Activated CD8-positive, alpha-beta memory T cell treated with anti-CD3 and anti-CD28 coated beads for 48 hours (primary cell): ENCODE measurements at regions not wholly inside any gene's neighbourhood (a gene's known extent, or its start where the extent isn't known, plus 50 kb on each side); places are given as distances from the start of the nearest gene placed in this dataset.

ENCODE experiments used
- DNase-seq, 3 experiments: peaks; one replicate each; pipeline ENCODE4 v3.0.0-alpha.2; 2020; ENCODE audit warnings: low read depth in 2 of 3, low spot score in 2 of 3

DNA sequence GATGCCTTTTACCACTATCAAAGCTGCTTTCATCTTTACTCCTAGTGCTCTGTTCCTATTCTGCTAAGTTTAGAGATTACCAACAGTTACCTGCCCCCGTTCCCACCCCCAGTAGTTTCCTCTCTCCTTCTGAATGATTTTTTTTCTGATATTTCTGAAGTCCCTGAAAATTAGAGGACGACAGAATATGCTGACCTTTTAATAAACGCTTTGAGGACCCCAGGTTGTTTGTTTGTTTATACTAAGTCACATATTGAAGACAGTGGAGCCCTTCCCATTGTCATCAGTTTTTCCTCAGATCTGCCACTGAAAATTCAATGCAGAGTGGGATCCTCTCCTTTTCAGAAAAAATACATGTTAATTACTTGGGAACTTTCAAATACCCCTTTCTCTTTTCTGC, 1039.3 kb upstream of the AGA start:
- DNase-seq = no peak

DNA sequence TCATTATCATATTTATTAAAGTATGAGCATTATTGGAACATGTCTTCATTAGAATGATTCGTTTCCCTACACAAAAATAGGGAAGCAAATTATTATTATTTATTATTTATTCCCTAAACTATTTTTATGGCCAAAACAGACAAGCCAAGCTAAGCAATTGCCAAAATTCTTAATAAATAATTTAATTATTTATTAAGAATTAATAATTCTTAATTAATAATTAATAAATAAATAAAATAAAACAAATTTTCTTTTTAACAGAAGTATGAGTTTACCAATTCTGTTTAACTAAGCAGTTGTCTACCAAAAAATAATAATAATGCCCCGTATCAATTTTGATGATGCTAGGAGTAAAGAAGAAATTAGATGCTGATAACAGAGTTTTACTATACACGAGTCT, 1080.8 kb upstream of the AGA start:
- no peak for DNase-seq

- DNase-seq = no peak
These were observed 1093.8 kb upstream of the AGA start for GRCh38 chr4:178535939-178536579.

DNA sequence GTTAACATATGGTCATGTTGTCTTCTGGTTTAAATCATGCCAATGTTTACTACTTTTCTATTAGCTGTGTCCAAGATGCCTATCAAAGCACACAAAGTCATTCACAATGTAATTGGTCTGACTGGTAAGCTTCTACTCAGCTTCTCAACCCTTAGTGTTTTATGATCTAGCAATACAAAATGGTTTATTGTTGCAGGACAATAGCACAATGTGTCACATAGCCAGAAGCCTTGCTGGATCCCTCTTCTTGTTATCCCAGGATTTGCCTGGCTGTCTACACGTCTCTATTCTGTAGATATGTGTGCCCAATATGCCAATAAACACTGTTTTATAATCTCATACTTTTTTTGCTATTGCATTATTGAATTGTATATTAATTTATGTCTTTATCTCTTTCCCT, 1111.0 kb upstream of the AGA start:
- no peak for DNase-seq

DNA sequence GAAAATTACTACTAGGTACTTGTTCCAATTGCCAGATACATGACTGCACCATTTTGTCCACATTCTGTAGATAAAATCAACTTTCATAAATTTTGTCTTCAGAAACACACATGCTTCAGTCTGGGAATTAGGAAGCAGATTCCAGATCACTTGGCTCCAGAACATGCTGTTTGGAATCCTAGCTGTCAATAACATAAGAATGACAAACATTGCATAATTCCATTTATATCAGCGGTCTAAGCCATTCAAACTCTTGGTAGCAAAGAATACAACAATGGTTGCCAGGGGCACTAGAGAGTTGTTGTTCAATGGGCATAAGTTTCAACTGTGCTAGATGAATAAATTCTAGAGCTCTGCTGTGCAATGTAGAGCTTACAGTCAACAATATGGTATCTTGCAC, 1112.1 kb upstream of the AGA start:
- DNase-seq = no peak

DNA sequence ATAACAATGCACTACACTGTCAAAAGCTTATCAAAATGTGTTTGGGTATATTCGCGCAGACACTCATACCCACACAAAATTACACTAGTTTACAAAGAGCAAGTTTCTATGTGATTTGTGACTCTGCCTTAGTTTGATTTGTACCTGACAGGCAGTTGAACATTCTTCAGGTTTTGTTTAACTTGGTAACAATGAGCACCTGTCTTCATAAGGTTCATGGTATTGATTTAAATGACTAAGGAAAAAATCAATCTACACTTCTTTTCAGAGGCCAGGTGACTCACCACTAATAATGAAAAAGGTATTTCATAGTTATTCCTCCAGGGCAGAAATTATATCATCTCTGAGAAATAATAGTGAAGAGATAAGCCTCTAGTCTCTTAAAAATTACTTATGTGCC, 1114.6 kb upstream of the AGA start:
- DNase-seq = no peak

- no peak for DNase-seq
These were observed 1135.7 kb upstream of the AGA start for GRCh38 chr4:178577933-178578332.

- no peak for DNase-seq
These were observed 1153.4 kb upstream of the AGA start for GRCh38 chr4:178595500-178596138.

- DNase-seq = no peak
These were observed 1156.4 kb upstream of the AGA start for GRCh38 chr4:178598672-178599071.

DNA sequence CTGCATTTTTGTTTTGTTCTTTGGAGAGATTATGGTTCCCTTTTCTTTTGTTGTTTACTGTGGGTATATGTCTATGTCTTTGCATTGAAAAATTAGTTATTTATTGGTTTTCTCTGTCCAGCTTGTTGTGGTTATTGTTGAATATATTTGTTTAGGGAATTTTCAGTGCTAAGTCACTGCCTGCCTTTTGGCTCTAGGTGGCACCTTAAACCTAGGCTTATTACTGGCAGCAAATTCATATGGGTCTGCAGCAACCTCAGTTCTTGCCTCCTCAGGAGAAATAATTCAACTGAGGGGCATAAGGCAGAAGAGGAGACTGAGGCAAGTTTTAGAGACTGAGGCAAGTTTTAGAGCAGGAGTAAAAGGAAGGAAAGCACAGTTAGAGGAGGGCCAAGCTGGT, 1157.3 kb upstream of the AGA start:
- DNase-seq = no peak

DNA sequence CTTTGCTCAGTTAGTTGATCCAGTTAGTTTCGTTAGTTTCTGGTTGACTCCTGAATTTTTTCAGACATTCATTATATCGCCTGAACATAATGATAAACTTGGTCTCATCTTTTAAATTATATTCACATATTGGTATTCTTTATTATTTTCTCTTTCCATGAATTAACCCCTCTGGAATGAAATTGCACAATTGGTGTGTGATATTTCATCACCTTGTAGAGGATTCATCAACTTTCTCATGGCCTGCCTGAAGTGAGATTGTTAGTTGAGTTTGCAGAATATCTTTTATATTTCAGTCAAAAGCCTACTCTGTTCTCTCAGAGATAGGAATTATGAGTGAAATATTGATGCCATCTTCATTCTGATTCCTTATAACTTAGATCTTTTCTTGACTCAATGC, 1160.6 kb upstream of the AGA start:
- DNase-seq = no peak

DNA sequence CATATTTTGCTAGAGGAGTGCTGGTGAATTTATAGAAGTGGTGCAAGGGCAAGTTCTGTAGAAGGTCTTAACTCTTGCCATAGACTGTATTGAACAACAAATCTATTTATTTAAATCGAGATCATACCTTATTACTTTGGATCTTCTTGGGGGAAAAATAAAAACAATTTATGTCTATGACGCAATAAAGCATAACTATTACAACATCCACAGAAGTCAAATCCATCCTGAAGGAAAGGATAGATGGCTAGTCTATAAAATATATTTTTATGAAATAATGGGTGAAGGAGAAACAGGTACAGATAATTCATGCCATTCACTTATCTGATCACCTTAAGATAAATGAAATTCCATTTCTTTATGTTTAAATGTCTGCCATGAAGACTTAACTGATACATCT, 1168.8 kb upstream of the AGA start:
- DNase-seq = no peak

GRCh38 chr4:178612733-178613132, 1170.5 kb upstream of the AGA start:
- no peak for DNase-seq

DNA sequence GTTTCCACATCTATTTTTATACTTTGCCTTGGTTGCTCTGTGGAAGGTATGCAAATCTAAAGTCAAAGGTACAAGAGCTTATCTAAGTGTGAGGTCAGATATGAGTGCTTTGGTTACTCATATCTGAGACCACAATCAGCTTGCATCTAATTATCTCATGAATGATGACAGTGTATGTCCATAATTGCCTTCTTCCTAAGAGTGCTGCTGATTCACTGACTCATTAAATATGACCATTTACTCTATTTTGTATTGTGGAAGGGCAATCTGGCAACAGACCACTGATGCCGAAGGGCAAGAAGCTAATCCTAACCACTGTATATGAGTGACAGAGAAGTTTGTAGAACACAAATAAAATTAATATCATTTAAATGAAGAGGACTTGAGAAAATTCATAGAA, 1190.2 kb upstream of the AGA start:
- no peak for DNase-seq

DNA sequence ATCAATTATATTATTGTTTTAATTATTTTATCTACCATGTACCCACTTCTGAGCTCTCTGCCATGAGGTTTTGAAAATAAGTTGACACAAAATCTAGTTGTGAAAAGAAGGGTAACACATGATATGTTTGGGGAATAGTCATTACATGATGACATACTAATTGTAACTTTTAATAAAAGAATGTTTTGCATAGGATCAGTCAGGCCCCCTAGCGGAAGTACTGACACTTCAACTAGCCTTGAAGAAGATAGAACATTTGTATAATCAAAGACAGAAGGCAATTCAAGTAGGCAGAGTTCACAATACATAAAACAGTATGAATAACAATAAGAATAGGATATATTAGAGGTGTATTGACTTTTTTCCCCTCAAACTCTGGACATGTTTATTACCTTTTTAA, 1191.0 kb upstream of the AGA start:
- DNase-seq = no peak

- DNase-seq = no peak
These were observed 1222.4 kb upstream of the AGA start for GRCh38 chr4:178664621-178665020.

- no peak for DNase-seq
These were observed 1223.7 kb upstream of the AGA start for GRCh38 chr4:178665916-178666315.

GRCh38 chr4:178671766-178672165, 1229.5 kb upstream of the AGA start:
- DNase-seq = no peak

- DNase-seq = no peak
These were observed 1230.3 kb upstream of the AGA start for GRCh38 chr4:178672512-178672911.

- DNase-seq = no peak
These were observed 1239.6 kb upstream of the AGA start for GRCh38 chr4:178681871-178682270.

DNA sequence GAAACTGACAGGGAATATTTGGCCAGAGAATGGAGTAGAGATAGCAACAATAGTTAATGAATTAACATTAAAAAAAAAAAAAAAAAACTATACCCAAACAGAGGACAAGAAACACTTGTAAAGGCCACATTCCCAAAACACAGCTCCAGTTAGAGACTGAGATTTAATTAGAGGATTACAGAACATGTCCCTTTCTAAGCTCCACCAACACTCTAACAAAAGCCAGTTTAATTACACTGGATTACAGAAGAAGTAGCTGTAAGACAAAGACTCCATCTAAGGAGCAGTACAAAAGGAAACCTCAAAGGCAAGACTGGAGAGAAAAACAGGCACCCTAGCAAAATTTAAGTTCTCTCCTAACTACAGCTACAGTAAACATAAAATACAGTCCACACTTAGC, 1247.7 kb upstream of the AGA start:
- no peak for DNase-seq

DNA sequence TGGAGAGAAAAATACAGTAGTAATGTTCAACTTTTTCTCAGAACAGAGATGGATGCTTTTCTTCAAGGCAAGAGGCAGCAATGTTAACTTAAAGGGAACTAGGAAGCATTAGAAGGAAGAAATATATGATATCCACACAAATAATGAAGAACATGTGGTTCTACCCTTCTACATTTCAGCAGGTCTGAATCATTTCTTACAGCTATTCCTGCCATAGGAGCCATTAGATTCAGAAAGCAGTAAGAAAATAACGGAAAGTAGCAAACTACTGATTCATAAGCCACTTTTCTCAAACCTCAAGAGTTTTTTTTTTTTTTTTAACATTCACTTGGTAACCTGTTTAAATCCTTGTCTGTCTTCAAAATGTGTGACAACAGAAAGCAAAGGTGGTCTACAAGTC, 1251.6 kb upstream of the AGA start:
- no peak for DNase-seq

GRCh38 chr4:178696515-178696914, 1254.3 kb upstream of the AGA start:
- no peak for DNase-seq
